HFFc6 (cell line): ENCODE measurements at regions not wholly inside any gene's neighbourhood (a gene's known extent, or its start where the extent isn't known, plus 50 kb on each side); places are given as distances from the start of the nearest gene placed in this dataset.
A peak's percentile ranks its signal among the peaks of the same experiment; 100 is the strongest.

ENCODE experiments used
- DNase-seq: peaks from one replicate; pipeline ENCODE4 v3.0.0-alpha.2; 2018
- H3K27ac Mint-ChIP-seq: 2 replicates; pipeline ENCODE4 v1.8.0; 2020; ENCODE audit warnings: mild to moderate bottlenecking, mixed read lengths
- H3K27me3 Mint-ChIP-seq: 2 replicates; pipeline ENCODE4 v1.8.0; 2021; ENCODE audit warnings: mild to moderate bottlenecking, moderate library complexity, mixed read lengths; ENCODE audit not compliant: insufficient read depth
- H3K36me3 Mint-ChIP-seq: 2 replicates; pipeline ENCODE4 v1.8.0; 2021; ENCODE audit warnings: low read depth, mixed read lengths
- H3K4me1 Mint-ChIP-seq: 2 replicates; pipeline ENCODE4 v1.8.0; 2020; ENCODE audit warnings: low read depth, mixed read lengths
- H3K4me3 Mint-ChIP-seq: 2 replicates; pipeline ENCODE4 v1.8.0; 2020; ENCODE audit warnings: mild to moderate bottlenecking, moderate library complexity, mixed read lengths
- H3K9me3 Mint-ChIP-seq: 2 replicates; pipeline ENCODE4 v1.8.0; 2020; ENCODE audit warnings: mild to moderate bottlenecking, mixed read lengths
- TF ChIP-seq, protein P1 (sequence below): fragments of 200-600 bp; sonication (generic); IDR thresholded peaks from 2 replicates; pipeline ENCODE4 v1.5.0; 2021; ENCODE audit warnings: antibody characterized with exemption, mild to moderate bottlenecking

- peaks cover 9% of the 10 kb centered on the region; the same call in 1 of the 2 replicates for H3K9me3 Mint-ChIP-seq
- no peak overlapping the region for H3K4me3 Mint-ChIP-seq
- H3K27ac Mint-ChIP-seq = no peak overlapping the region
- H3K27me3 Mint-ChIP-seq = peaks cover 22% of the 10 kb centered on the region
- no peak for DNase-seq
- TF ChIP-seq, protein P1, sequence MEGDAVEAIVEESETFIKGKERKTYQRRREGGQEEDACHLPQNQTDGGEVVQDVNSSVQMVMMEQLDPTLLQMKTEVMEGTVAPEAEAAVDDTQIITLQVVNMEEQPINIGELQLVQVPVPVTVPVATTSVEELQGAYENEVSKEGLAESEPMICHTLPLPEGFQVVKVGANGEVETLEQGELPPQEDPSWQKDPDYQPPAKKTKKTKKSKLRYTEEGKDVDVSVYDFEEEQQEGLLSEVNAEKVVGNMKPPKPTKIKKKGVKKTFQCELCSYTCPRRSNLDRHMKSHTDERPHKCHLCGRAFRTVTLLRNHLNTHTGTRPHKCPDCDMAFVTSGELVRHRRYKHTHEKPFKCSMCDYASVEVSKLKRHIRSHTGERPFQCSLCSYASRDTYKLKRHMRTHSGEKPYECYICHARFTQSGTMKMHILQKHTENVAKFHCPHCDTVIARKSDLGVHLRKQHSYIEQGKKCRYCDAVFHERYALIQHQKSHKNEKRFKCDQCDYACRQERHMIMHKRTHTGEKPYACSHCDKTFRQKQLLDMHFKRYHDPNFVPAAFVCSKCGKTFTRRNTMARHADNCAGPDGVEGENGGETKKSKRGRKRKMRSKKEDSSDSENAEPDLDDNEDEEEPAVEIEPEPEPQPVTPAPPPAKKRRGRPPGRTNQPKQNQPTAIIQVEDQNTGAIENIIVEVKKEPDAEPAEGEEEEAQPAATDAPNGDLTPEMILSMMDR = no peak
- H3K36me3 Mint-ChIP-seq = peaks cover 4% of the 10 kb centered on the region; the same call in 1 of the 2 replicates
- peaks cover 8% of the 10 kb centered on the region; the same call in 1 of the 2 replicates for H3K4me1 Mint-ChIP-seq
Measured at GRCh38 chr20:57970856-57971255, 257.6 kb downstream of the ANKRD60 start.

DNA sequence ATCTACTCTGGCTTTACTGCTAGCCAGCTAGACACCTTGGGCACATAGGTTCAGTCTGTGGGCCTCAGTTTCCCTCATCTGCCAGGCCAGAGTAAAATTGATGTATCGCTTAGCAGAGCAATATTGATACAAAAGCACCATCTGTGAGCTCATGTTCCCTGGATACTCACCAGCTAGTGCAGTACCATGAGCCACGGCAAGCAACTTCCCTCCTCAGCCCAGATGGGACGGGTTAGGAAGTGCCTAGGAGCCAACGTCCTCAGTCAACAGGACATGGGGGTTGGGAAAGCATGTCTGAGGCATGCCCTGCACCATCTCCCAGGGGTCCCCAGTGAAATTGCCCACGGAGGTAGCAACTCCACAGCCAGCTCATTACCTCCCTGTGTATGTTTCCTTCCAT, 258.3 kb downstream of the ANKRD60 start:
- H3K27me3 Mint-ChIP-seq = peaks cover 22% of the 10 kb centered on the region
- peaks cover 8% of the 10 kb centered on the region; the same call in 1 of the 2 replicates for H3K4me1 Mint-ChIP-seq
- H3K9me3 Mint-ChIP-seq = peaks cover 9% of the 10 kb centered on the region; the same call in 1 of the 2 replicates
- H3K36me3 Mint-ChIP-seq = peaks cover 4% of the 10 kb centered on the region; the same call in 1 of the 2 replicates
- TF ChIP-seq, protein P1 = no peak
- no peak for DNase-seq
- no peak overlapping the region for H3K27ac Mint-ChIP-seq
- H3K4me3 Mint-ChIP-seq = no peak overlapping the region

- H3K4me3 Mint-ChIP-seq = no peak overlapping the region
- peaks cover 19% of the 10 kb centered on the region for H3K27me3 Mint-ChIP-seq
- peaks cover 15% of the 10 kb centered on the region; the same call in 1 of the 2 replicates for H3K4me1 Mint-ChIP-seq
- TF ChIP-seq, protein P1 = no peak
- peaks cover 4% of the 10 kb centered on the region; the same call in 1 of the 2 replicates for H3K9me3 Mint-ChIP-seq
- H3K36me3 Mint-ChIP-seq = peaks cover 4% of the 10 kb centered on the region; the same call in 1 of the 2 replicates
- H3K27ac Mint-ChIP-seq = no peak overlapping the region
- DNase-seq = peak; percentile 4
Measured at GRCh38 chr20:57968120-57968519, 258.3 kb upstream of the PMEPA1 start.

GRCh38 chr20:57967364-57967763, 257.5 kb upstream of the PMEPA1 start:
- H3K9me3 Mint-ChIP-seq = peaks cover 4% of the 10 kb centered on the region; the same call in 1 of the 2 replicates
- H3K27me3 Mint-ChIP-seq = peaks cover 15% of the 10 kb centered on the region
- H3K4me3 Mint-ChIP-seq = no peak overlapping the region
- DNase-seq = no peak
- H3K27ac Mint-ChIP-seq = no peak overlapping the region
- TF ChIP-seq, protein P1 = no peak
- peaks cover 15% of the 10 kb centered on the region; the same call in 1 of the 2 replicates for H3K4me1 Mint-ChIP-seq
- peaks cover 4% of the 10 kb centered on the region; the same call in 1 of the 2 replicates for H3K36me3 Mint-ChIP-seq

DNA sequence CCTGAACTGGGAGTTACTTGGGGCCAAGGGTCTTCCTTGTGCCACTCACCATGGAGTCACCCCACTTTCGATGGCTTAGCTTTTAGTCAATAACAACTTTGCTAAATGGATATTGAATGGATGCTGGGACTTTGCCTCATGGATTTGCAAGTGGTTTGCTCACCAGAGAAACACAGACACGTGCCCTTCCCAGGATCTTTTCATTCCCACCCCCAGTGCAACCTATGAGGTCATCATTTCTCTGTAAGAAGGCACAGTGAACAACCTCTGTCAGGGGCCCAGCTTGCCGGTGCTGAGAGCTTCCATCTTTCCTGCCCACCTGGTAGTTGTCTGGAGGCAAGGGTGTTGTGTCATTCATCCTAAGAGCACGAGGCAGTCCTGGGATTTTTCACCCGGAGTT, 256.8 kb upstream of the PMEPA1 start:
- no peak overlapping the region for H3K27ac Mint-ChIP-seq
- peaks cover 4% of the 10 kb centered on the region; the same call in 1 of the 2 replicates for H3K9me3 Mint-ChIP-seq
- DNase-seq = no peak
- peaks cover 4% of the 10 kb centered on the region; the same call in 1 of the 2 replicates for H3K36me3 Mint-ChIP-seq
- no peak overlapping the region for H3K4me3 Mint-ChIP-seq
- peaks cover 13% of the 10 kb centered on the region for H3K27me3 Mint-ChIP-seq
- TF ChIP-seq, protein P1 = no peak
- H3K4me1 Mint-ChIP-seq = peaks cover 15% of the 10 kb centered on the region; the same call in 1 of the 2 replicates
